GDM1 (cell line): ENCODE measurements at regions not wholly inside any gene's neighbourhood (a gene's known extent, or its start where the extent isn't known, plus 50 kb on each side); places are given as distances from the start of the nearest gene placed in this dataset.

Experiments used
- DNase-seq: peaks from one replicate; lab custom pipeline; 2025; lab: John Stamatoyannopoulos, UW

GRCh38 chr22:27148886-27149470, 491.6 kb downstream of the MIAT start:
- no peak for DNase-seq

DNA sequence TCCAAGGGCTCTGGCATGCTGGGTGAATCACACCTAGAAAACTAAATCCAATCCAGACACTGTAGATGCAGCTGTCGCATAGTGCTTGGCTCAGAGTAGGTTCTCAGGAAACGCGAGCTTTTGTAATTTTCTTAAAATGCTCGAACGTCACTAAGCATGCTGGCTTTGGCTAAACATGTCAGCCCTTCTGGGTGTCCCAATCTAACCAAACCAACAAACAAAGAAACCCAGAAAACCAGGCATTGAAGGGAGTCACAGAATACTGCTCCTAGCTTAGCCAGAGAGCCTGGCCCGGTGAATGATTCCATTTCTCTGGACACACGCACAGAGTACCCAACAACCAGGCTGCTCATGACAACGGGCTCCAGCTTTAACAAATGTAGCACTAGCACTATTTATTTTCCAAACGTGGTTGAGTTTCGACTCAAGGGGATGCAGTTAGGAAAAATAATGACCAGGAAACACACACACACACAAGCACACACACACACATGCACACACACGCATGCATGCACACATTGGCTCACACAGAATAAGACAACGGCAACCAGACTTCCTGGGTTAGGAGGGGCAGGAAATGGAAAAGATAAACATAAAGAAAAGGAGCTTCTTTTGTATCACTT, 492.6 kb downstream of the MIAT start:
- DNase-seq = no peak

DNA sequence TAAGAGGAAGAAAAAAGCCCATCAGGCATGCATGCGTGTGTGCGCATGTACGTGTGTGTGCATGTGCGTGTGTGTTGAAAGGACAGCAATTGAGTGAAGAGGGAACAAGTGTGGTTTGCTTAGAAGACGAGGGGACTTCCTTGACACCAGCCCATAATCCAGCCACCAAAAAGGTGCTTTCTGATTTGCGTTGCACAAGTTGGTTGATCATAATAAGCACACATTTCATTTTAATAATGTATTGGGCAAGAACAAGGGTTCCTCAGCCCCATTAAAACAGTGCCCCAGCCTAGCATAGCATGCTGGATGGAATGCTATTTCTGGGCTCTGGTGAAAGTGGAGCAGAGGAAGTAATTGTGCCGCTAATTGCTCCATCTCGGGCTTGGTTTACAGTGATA, 493.2 kb downstream of the MIAT start:
- DNase-seq = no peak

DNA sequence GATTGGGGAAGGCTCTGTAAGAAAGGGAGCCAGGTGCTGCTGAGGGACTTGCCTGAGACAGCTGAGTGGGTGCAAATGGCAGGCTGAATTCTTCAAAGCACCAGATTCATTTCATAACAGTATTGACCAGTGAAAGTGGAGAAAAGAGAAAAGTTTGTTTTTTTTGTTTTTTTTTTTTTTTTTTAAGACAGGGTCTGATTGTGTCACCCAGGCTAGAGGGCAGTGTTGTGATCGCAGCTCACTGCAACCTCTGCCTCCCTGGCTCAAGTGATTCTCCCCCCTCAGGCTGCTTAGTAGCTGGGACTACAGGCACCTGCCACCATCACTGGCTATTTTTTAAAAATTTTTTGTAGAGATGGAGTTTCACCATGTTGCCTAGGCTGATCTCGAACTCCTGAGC, 494.0 kb downstream of the MIAT start:
- no peak for DNase-seq

GRCh38 chr22:27152033-27152432, 494.6 kb downstream of the MIAT start:
- DNase-seq = no peak

DNA sequence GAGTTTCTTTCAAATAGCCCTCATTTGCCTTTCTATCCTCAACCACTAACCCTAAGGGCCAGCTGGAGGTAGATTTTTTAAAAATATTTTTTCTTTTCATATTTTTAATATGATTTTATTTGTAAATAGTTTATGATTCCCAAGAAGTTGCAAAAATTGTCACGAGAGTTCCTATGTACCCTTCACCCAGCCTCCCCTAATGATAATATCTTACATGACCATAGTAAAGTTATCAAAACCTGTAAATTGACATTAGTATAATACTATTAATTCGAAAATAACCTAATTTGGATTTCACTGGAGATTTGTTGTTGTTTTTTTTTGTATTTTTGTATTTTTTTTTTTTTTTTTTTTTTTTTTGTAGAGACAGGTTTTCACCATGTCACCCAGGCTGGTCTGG, 495.5 kb downstream of the MIAT start:
- DNase-seq = no peak

GRCh38 chr22:27153386-27153785, 496.0 kb downstream of the MIAT start:
- no peak for DNase-seq

GRCh38 chr22:27154717-27155116, 497.3 kb downstream of the MIAT start:
- DNase-seq = peak; percentile 2

GRCh38 chr22:27156821-27157489, 499.6 kb downstream of the MIAT start:
- no peak for DNase-seq

DNA sequence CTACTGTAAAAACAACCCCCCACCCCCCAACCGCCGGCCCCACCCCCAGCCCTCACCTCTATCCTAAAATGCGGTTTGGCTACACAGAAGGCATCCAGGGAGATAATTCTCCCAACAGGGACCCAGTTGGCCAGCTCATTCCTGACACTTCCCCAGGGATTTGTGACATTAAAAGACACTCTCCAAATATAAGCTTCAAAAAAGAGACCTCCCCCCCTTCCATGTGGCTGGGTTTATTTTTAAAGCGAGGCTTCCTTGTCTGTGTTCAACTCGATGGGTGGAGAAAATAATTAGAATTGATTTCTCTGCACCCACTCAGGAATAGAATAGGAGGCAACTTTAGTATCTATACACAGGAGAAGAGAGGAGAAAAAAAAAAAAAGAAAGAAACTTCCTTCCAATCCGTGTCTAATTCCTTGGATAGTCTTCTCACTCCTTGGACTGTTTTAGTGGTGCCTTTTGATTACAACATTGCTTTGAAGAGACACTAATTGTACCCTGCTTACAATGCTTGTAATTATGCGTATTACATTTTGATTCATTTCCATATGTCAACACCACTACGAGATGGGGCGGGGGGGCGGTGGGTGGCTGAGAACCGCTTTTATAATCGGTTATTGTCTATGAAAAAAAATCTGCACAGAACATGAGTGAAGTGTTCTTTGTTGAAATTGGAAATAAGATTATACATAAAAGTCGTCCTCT, 500.4 kb downstream of the MIAT start:
- DNase-seq = no peak

- no peak for DNase-seq
These were observed 501.6 kb downstream of the MIAT start for GRCh38 chr22:27159016-27159415.

DNA sequence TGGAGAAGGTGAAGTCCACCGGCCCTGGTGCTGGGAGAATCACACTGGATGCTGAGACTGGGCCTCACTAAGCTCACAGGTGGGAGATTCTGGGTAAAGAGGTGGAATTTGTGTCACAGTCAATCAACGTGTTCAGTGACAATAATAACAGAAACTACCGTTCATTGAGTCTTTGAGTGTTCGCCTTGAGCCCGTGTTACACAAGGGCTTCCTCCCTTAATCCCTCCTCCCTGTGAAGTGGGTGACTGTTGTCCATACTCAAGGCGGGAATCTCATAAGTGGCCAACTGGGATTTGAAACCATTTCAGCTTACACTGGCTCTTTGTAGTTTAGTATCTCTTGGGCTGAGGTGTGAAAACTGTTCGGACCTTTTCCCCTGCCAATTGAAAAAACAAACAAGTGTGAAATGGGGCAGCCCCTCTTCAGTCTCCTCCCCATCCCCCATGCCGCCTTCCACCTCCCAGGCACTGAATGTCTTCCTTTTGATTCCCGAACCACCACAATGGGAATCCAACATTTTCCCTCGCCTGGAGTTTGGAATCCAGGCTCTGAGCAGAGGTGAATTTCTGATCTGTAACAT, 502.4 kb downstream of the MIAT start:
- DNase-seq = no peak

DNA sequence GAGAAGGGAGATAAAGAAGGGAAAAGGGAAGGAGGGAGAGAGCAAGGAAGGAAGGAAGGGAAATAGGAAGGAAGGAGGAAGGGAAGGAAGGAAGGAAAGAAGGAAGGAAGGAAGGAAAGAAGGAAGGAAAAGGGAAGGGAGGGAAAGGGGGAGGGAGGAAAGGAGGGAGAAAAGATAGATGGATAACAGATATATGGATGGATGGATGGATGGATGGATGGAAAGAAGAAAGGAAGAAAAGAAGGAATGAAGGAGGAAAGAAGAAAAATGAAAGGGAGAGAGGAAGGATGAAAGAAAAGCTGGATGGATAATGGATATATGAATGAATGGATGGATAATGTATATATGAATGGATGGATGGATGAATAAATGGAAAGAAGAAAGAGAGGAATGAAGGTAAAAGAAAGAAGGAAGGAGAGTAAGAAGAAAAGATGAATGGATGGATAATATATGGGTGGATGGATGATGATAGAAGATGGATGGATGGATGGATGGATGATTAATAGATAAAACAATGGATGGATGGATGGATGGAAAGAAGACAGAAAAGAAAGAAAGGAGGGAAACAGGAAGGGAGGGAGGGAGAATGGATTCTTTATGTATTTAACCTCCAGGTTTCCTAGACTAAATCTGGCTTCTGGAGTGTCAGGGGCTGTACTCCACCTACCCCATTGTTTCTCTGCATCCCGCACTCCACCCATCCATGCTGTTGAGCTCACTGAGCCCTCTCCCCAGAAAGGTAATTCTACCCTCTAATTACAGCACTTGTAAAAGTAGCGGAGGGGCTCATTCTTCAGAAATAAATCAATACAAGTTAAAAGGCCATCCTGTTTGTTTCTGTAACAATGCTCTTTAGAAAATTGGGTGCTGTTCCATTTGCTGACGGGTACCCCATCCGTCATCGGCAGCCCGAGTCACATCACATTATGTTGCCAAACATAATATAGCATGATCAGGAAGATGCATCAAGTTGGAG, 506.1 kb downstream of the MIAT start:
- no peak for DNase-seq

DNA sequence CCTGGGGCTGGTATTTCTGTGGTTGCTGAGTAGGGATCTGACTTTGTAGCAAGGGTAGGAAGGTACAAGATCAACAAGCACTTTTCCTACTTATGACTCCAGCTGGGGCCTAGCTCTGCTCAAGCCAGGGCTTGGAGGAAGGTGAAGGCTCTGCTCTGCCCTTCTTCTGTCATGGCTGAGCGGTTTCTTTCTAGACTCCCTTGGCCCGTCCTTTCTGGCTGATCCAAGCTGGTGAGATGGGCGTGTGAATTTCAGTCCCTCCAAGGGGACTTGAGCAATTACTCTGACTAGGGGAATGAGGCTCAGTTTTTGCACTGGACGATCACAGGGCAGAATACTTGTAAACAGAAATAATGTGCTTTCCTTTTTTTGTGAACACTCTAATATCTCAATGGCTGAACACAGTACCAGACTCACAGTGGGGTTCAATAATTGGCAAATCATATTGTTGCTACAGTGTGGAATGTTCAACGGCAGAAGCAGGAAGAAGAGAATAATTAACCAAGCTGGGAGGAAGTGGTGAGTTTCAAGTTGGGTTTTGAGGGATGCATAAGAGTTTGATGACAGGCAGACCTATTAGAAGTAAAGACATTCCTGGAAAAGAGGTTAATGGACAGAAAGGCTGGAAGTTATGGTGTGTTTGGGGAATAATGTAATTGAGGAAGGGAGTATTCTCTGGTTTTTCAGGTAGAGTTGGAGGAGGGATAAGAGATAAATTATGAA, 507.6 kb downstream of the MIAT start:
- no peak for DNase-seq

DNA sequence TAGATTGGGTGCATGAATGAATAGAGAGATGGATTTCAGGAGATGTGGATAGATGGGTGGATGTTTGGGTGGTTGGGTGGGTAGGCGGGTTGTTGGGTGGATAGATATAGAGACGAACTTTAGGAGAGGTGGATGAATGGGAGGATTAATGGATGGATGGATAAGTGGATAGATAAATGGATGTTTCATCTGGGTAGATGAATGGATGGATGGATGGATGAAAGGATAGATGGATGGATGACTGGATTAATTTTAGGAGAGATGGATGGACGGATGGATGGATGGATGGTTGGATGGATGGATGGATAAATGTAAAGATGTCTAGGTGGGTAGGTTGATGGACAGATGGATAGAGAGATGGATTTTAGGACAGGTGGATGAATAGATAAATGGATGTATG, 511.3 kb downstream of the MIAT start:
- no peak for DNase-seq

DNA sequence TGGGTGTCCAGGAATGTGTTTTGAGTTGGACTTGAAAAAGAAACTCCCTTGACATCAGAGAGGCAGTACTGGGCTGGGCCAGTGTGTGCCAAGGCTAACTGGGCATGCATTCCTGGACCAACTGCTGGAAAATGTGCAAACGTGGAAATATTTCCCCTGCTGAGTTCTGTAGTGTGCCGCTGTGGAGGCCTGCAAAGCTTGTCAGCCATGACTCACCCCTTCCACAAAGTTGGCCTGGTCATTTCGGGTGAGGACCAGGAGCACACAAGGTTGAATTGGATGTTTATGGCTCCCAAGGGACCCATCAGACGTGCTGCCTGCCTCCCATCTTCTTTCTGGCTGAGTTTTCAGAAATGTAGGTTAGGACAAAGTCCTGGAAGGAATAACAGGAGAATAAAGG, 513.1 kb downstream of the MIAT start:
- DNase-seq = no peak

GRCh38 chr22:27171212-27171611, 513.8 kb downstream of the MIAT start:
- no peak for DNase-seq

DNA sequence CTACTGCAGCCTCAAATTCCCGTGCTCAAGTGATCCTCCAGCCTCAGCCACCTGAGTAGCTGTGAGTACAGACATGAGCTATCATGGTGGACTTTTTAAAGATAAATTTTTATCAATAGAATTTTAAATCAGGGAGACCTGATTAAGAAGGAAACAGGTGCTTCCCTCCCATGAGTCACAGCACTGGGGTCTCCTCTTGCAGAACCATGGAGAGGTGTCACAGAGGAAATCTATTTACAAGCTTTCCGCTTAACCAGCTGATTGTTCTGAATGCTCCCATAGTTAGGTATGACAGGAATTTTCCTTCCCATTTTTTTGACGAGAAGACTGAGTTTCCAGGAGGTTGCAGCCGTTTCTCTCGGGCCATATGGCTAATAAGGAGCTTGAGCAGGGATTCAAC, 516.1 kb downstream of the MIAT start:
- no peak for DNase-seq

- DNase-seq = no peak
These were observed 517.8 kb downstream of the MIAT start for GRCh38 chr22:27175021-27175838.

- DNase-seq = no peak
These were observed 518.6 kb downstream of the MIAT start for GRCh38 chr22:27175974-27176373.
